Uterus (tissue), 2 donors: ENCODE measurements at regions not wholly inside any gene's neighbourhood (a gene's known extent, or its start where the extent isn't known, plus 50 kb on each side); places are given as distances from the start of the nearest gene placed in this dataset.
"Not testable (repeated sequence)": the region's sequence is repeated elsewhere in the genome, so short reads cannot be mapped to it uniquely, and the experiment has no call there.

Experiments used
- CTCF ChIP-seq, 4 experiments: fragments of 200-600 bp in 2 of 4; fragments of 450-650 bp in 2 of 4; sonication (generic) in 2 of 4; IDR thresholded peaks; one replicate each; pipeline ENCODE4 v1.5.1; 2016 to 2019; ENCODE audit warnings: antibody characterized with exemption in 4 of 4, mild to moderate bottlenecking in 2 of 4, moderate library complexity in 1 of 4
- POLR2A ChIP-seq, 2 donors: fragments of 450-650 bp; IDR thresholded peaks; one replicate each; pipeline ENCODE4 v1.6.1; 2016; ENCODE audit warnings: antibody characterized with exemption in 2 of 2, mild to moderate bottlenecking in 1 of 2, moderate library complexity in 1 of 2

DNA sequence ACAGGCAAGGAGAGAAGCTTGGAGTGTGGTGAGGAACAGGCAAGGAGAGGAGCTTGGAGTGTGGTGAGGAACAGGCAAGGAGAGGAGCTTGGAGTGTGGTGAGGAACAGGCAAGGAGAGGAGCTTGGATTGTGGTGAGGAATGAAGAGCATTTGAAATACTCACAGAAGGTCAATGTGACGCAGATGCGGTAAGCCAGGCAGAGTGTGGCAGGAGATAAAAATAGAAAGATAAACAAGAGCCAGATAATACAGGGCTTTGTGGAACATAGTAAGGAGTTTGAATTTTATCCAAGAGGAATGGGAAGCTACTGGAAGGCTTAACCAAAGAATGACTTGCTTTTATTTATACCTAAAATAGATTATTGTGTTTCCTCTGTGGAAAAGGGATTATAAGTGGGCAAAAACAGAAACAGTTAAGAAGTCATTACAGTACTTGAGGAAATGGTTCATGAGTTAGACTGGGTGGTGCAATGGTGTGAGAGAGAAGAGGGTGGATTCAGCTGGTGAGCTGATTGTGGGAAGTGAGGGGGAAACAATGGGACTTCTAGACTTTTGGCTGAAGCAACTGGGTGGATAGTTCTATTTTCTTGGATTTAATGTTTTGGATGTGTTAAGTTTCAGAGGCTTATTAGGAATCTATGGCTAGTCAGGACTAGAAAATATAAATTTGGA is 900.1 kb upstream of the TPTE start:
- not testable (repeated sequence) for TF ChIP-seq CTCF, POLR2A (IDR thresholded peaks at IDR 0.05)
